ENCODE measurements at regions not wholly inside any gene's neighbourhood (a gene's known extent, or its start where the extent isn't known, plus 50 kb on each side); places are given as distances from the start of the nearest gene placed in this dataset.

DNA sequence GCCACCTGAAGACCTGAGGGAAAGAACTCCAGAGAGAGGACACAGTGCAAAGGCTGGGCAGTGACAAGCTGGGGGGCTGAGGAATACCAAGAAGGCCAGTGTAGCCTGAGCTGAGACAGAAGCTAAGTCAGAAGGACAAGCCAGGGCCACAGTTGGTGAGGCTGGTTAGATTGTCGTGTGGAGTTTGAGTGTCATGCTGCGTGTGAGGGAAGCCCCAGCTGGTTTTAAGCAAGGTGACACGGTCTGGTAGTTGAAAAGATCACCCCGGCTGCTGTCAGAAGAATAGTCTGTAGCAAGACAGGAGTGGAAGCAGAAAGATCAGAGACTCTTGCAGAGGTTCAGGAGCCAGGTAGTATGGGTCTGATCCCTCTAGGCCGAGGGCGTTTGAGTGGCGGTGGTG is 50.6 kb upstream of the RMDN2 start:
- H3K27me3 ChIP-seq (ENCODE audit: insufficient read depth, low read depth, low read length), result no peaks in the 10 kb centered on the region
- H3K27ac ChIP-seq (ENCODE audit: low read length), result no peak overlapping the region
- no peaks in the 10 kb centered on the region for H4K20me1 ChIP-seq (ENCODE audit: insufficient read depth)
- TF ChIP-seq EP300 (conservative IDR thresholded peaks at IDR 0.05; ENCODE audit: poor library complexity, severe bottlenecking), result no peak
- TF ChIP-seq TAF1 (IDR thresholded peaks at IDR 0.05; ENCODE audit: low read depth), result no peak
- no peak for TF ChIP-seq MXI1 (conservative IDR thresholded peaks at IDR 0.05; ENCODE audit: poor library complexity, severe bottlenecking)
- no peak for TF ChIP-seq RAD21 (conservative IDR thresholded peaks at IDR 0.05)
- no peak for TF ChIP-seq POLR2AphosphoS5 (IDR thresholded peaks at IDR 0.05)
- no peak for TF ChIP-seq EZH2 (IDR thresholded peaks at IDR 0.05; ENCODE audit: borderline replicate concordance, insufficient read depth, low read length, poor library complexity, severe bottlenecking)
- no peak for TF ChIP-seq REST (IDR thresholded peaks at IDR 0.05; ENCODE audit: borderline replicate concordance)
- no peak for TF ChIP-seq CTCF (IDR thresholded peaks at IDR 0.05; ENCODE audit: poor library complexity, severe bottlenecking)
- no peak for TF ChIP-seq SMC3 (conservative IDR thresholded peaks at IDR 0.05; ENCODE audit: poor library complexity)
- H3K9me2 ChIP-seq (ENCODE audit: insufficient read depth, low read length), result no peaks in the 10 kb centered on the region
- H3K36me3 ChIP-seq (ENCODE audit: insufficient read depth, low read length), result no peaks in the 10 kb centered on the region
- no peak overlapping the region for H3K9ac ChIP-seq (ENCODE audit: low read length)
- H3K79me2 ChIP-seq (replicated peaks; ENCODE audit: insufficient read depth, low read length), result no peaks in the 10 kb centered on the region
- no peak overlapping the region for H3K4me3 ChIP-seq (ENCODE audit: low read length)
- H3K9me3 ChIP-seq (ENCODE audit: low read length), result no peaks in the 10 kb centered on the region
- H3K4me2 ChIP-seq (ENCODE audit: low read length), result no peak overlapping the region
- H2AFZ ChIP-seq (ENCODE audit: low read depth, low read length), result no peak overlapping the region
- H3F3A ChIP-seq (ENCODE audit: insufficient read depth, low read length, poor library complexity, severe bottlenecking), result no peaks in the 10 kb centered on the region

Data from neural cell (in vitro differentiated cells).